ENCODE measurements at regions not wholly inside any gene's neighbourhood (a gene's known extent, or its start where the extent isn't known, plus 50 kb on each side); places are given as distances from the start of the nearest gene placed in this dataset.

DNA sequence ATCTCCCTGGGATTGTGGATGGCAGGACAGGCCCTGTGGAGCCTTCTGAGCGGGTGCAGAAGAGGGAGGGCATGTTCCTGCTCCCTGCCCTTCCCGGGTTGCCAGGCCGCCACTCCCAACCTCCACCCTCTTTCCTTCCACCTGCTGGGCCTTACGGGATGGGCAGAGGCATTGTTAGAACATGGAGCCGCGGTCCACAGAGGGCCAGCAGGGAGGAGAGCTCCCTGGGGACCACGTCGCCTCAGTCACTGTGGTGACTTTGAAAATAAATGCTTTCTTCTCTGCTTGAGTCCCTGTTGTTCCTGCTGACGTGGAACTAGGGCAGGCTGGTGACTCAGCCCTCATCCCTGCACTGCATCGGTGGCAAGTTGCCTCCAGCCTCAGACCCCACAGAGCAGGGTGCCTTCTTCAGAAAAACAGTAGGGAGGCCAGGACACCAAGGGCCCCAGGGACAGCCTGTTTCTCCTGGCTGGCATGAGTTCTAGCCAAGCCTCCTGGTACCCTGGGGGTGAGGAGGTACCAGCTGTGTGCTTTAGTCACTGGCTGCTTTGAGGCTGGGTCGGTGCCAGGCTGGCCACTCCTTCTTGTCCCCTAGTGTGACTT lies 224.9 kb downstream of the SEC14L1 start (continued):
- TF ChIP-seq ZNF133 (tag by site-specific recombination; IDR thresholded peaks at IDR 0.05) (no peak), ZNF701 (tag by site-specific recombination; IDR thresholded peaks at IDR 0.05) (no peak), ZNF248 (tag by site-specific recombination; IDR thresholded peaks at IDR 0.05) (no peak), BCL11A (tag by site-specific recombination; IDR thresholded peaks at IDR 0.05; ENCODE audit: low read depth) (no peak), ZSCAN30 (tag by site-specific recombination; IDR thresholded peaks at IDR 0.05) (no peak), ZNF394 (tag by site-specific recombination; IDR thresholded peaks at IDR 0.05; ENCODE audit: borderline replicate concordance) (no peak), ZNF610 (tag by site-specific recombination; IDR thresholded peaks at IDR 0.05; ENCODE audit: borderline replicate concordance) (no peak), ZNF785 (tag by site-specific recombination; IDR thresholded peaks at IDR 0.05) (no peak), ZBTB8A (tag by site-specific recombination; IDR thresholded peaks at IDR 0.05) (peak; percentile 25; the same call in 1 of the 2 replicates), ZNF48 (tag by site-specific recombination; IDR thresholded peaks at IDR 0.05) (no peak), ZNF274 (IDR thresholded peaks at IDR 0.05; ENCODE audit: low read length) (no peak), ZNF274 (tag by site-specific recombination; IDR thresholded peaks at IDR 0.05; ENCODE audit: borderline replicate concordance) (no peak), ZNF202 (tag by site-specific recombination; IDR thresholded peaks at IDR 0.05; ENCODE audit: borderline replicate concordance) (no peak), ZNF121 (tag by site-specific recombination; IDR thresholded peaks at IDR 0.05) (no peak), ZNF571 (tag by site-specific recombination; IDR thresholded peaks at IDR 0.05) (no peak), SCRT2 (tag by site-specific recombination; IDR thresholded peaks at IDR 0.05) (no peak; the same call in 1 of the 2 replicates), ZNF596 (tag by site-specific recombination; IDR thresholded peaks at IDR 0.05) (no peak), ZBTB17 (tag by site-specific recombination; IDR thresholded peaks at IDR 0.05) (0 out of 2 replicates have a peak, but pooled peaks have one; percentile 24), ZNF138 (tag by site-specific recombination; IDR thresholded peaks at IDR 0.05; ENCODE audit: borderline replicate concordance) (no peak), OVOL3 (tag by site-specific recombination; IDR thresholded peaks at IDR 0.05) (no peak), ZNF843 (tag by site-specific recombination; IDR thresholded peaks at IDR 0.05) (no peak), ZNF677 (tag by site-specific recombination; IDR thresholded peaks at IDR 0.05) (no peak), KLF7 (tag by site-specific recombination; IDR thresholded peaks at IDR 0.05; ENCODE audit: borderline replicate concordance) (no peak), HOXC10 (CRISPR knock-in tag; IDR thresholded peaks at IDR 0.05) (no peak), ZNF792 (tag by site-specific recombination; IDR thresholded peaks at IDR 0.05) (no peak), ZNF549 (tag by site-specific recombination; IDR thresholded peaks at IDR 0.05) (no peak), GLI4 (tag by site-specific recombination; IDR thresholded peaks at IDR 0.05) (no peak)
- TF ChIP-seq, protein P1, sequence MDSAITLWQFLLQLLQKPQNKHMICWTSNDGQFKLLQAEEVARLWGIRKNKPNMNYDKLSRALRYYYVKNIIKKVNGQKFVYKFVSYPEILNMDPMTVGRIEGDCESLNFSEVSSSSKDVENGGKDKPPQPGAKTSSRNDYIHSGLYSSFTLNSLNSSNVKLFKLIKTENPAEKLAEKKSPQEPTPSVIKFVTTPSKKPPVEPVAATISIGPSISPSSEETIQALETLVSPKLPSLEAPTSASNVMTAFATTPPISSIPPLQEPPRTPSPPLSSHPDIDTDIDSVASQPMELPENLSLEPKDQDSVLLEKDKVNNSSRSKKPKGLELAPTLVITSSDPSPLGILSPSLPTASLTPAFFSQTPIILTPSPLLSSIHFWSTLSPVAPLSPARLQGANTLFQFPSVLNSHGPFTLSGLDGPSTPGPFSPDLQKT (IDR thresholded peaks at IDR 0.05; ENCODE audit: borderline replicate concordance, low read depth, low read length): no peak
- TF ChIP-seq, protein P2, sequence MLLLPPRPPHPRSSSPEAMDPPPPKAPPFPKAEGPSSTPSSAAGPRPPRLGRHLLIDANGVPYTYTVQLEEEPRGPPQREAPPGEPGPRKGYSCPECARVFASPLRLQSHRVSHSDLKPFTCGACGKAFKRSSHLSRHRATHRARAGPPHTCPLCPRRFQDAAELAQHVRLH (tag by site-specific recombination; IDR thresholded peaks at IDR 0.05): no peak
- TF ChIP-seq, protein P3, sequence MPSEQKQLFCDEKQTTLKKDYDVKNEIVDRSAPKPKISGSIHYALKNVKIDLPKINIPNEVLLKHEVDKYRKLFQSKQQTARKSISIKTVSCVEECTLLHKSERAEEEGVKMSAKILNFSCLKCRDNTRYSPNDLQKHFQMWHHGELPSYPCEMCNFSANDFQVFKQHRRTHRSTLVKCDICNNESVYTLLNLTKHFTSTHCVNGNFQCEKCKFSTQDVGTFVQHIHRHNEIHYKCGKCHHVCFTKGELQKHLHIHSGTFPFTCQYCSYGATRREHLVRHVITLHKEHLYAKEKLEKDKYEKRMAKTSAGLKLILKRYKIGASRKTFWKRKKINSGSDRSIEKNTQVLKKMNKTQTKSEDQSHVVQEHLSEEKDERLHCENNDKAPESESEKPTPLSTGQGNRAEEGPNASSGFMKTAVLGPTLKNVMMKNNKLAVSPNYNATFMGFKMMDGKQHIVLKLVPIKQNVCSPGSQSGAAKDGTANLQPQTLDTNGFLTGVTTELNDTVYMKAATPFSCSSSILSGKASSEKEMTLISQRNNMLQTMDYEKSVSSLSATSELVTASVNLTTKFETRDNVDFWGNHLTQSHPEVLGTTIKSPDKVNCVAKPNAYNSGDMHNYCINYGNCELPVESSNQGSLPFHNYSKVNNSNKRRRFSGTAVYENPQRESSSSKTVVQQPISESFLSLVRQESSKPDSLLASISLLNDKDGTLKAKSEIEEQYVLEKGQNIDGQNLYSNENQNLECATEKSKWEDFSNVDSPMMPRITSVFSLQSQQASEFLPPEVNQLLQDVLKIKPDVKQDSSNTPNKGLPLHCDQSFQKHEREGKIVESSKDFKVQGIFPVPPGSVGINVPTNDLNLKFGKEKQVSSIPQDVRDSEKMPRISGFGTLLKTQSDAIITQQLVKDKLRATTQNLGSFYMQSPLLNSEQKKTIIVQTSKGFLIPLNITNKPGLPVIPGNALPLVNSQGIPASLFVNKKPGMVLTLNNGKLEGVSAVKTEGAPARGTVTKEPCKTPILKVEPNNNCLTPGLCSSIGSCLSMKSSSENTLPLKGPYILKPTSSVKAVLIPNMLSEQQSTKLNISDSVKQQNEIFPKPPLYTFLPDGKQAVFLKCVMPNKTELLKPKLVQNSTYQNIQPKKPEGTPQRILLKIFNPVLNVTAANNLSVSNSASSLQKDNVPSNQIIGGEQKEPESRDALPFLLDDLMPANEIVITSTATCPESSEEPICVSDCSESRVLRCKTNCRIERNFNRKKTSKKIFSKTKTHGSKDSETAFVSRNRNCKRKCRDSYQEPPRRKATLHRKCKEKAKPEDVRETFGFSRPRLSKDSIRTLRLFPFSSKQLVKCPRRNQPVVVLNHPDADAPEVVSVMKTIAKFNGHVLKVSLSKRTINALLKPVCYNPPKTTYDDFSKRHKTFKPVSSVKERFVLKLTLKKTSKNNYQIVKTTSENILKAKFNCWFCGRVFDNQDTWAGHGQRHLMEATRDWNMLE (tag by site-specific recombination; conservative IDR thresholded peaks at IDR 0.05; ENCODE audit: low read depth): no peak
- TF ChIP-seq, protein P4, sequence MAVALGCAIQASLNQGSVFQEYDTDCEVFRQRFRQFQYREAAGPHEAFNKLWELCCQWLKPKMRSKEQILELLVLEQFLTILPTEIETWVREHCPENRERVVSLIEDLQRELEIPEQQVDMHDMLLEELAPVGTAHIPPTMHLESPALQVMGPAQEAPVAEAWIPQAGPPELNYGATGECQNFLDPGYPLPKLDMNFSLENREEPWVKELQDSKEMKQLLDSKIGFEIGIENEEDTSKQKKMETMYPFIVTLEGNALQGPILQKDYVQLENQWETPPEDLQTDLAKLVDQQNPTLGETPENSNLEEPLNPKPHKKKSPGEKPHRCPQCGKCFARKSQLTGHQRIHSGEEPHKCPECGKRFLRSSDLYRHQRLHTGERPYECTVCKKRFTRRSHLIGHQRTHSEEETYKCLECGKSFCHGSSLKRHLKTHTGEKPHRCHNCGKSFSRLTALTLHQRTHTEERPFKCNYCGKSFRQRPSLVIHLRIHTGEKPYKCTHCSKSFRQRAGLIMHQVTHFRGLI (tag by site-specific recombination; IDR thresholded peaks at IDR 0.05): no peak
- TF ChIP-seq, protein P5, sequence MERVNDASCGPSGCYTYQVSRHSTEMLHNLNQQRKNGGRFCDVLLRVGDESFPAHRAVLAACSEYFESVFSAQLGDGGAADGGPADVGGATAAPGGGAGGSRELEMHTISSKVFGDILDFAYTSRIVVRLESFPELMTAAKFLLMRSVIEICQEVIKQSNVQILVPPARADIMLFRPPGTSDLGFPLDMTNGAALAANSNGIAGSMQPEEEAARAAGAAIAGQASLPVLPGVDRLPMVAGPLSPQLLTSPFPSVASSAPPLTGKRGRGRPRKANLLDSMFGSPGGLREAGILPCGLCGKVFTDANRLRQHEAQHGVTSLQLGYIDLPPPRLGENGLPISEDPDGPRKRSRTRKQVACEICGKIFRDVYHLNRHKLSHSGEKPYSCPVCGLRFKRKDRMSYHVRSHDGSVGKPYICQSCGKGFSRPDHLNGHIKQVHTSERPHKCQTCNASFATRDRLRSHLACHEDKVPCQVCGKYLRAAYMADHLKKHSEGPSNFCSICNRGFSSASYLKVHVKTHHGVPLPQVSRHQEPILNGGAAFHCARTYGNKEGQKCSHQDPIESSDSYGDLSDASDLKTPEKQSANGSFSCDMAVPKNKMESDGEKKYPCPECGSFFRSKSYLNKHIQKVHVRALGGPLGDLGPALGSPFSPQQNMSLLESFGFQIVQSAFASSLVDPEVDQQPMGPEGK (tag by site-specific recombination; IDR thresholded peaks at IDR 0.05): peak; percentile 39; the same call in 1 of the 2 replicates
